NCI-H748 treated with DMSO at 0.1 percent for 48 hours (cell line): ENCODE measurements at regions not wholly inside any gene's neighbourhood (a gene's known extent, or its start where the extent isn't known, plus 50 kb on each side); places are given as distances from the start of the nearest gene placed in this dataset.
"Not testable (repeated sequence)": the region's sequence is repeated elsewhere in the genome, so short reads cannot be mapped to it uniquely, and the experiment has no call there.

Experiments
- DNase-seq: peaks from one replicate; lab custom pipeline; 2025; lab: John Stamatoyannopoulos, UW

GRCh38 chr11:13614918-13615317 lies 53.5 kb upstream of the FAR1 start:
- DNase-seq, result not testable (repeated sequence)

DNA sequence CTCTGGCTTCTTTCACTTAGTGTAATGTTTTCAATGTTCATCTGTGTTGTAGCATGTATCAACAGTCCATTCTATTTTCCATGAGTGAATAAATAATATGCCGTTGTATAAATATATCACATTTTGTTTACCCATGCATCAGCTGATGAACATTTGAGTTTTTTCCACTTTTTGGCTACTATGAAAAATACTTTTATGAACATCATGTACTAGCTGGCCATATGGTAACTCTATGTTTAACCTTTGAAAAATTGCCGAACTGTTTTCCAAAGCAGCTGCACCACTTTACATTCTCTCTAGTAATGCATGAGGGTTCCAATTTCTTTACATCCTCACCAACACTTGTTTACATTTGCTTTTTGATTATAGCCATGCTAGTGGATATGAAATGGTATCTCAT lies 59.8 kb upstream of the FAR1 start:
- no peak for DNase-seq

DNA sequence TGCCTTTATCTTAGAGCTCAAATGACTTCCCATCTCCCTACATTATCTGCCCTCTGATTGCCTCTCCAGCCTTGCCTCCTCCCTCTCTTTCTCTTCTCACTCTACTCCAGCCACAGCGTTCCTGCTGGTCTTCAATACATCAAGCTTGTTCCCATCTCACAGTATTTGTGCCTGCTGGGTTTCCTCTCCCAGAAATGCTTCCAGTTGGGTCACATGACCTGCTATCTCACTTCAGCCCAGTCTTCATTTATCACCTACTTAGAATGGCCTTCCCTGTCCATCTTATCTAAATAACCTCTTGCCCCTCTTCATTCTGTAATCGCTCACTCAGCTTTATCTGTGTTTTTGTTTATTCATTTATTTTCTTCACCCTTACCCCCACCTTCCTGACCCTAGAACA lies 61.8 kb upstream of the FAR1 start:
- DNase-seq, result no peak

DNA sequence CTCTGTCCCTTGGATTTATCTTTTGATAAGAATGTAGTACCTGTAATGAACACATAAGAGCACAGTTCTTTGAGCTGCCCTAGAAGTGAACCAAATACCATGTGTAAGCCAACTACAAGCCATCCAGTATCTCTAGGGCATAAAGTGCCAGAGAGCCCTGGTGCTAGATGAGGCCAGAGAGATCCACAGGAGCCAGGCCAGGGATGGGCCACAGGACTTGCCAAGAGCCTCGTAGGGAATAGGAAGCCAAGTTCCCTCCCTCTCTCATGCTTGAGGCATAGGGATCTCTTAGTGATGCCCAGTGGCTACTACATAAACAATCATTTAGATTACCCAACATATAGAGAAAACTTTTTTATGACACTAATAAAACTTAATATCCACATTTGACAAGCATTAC lies 64.8 kb upstream of the FAR1 start:
- no peak for DNase-seq

GRCh38 chr11:13602844-13603243 lies 65.6 kb upstream of the FAR1 start:
- no peak for DNase-seq

GRCh38 chr11:13596611-13597326 lies 71.7 kb upstream of the FAR1 start:
- DNase-seq, result no peak

- no peak for DNase-seq
Observed at GRCh38 chr11:13595166-13595565, 73.3 kb upstream of the FAR1 start.

- DNase-seq, result no peak
Observed at GRCh38 chr11:13594044-13594443, 74.4 kb upstream of the FAR1 start.

DNA sequence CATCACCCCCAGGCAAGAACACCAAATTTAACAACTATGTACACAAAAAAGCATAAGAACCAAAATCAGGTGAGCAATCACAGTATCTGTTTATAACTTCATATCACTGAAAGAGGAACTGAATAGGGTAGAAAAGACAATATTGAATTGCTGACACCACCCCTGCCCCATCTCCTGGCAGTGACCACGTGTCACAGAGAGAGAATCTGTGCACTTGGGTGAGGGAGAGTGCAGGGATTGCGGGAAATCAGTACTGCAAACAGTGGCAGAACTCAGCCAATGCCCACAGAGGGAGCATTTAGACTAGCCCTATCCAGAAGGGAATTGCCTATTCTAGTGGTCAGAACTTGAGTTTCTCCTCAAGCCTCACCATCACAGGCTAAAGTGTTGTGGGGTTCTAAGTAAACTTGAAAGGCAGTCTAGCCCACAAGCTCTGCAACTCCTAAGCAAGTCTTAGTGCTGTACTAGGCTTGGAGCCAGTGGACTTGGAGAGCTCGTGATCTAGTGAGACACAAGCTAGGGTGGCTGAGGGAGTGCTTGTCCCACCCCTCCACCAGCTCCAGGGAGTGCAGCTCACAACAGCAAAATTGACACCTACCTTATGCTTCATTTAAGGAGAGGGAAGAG lies 82.8 kb upstream of the PTH start:
- no peak for DNase-seq

DNA sequence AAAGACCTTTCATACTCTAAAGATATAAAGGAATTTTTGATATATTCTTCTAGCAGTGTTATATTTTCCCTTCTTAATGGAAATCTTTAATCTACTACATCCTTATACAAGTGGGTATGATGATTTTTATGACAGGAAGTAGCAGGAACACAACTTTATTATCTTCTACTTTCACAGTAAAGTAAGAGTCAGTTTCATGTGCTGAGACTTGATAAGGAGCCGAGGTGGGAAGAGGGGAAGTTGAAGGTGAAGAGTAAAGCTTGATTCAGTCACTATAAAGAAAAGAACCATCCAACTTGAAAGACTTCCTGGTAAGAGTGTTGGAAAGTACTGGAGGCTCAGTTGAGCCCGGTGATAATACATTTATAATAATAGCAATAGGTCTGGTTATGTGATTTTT lies 82.1 kb upstream of the PTH start:
- no peak for DNase-seq

- DNase-seq, result no peak
Observed at GRCh38 chr11:13576995-13577394, 81.2 kb upstream of the PTH start.

GRCh38 chr11:13575385-13575784 lies 79.6 kb upstream of the PTH start:
- DNase-seq, result not testable (repeated sequence)

- no peak for DNase-seq
Observed at GRCh38 chr11:13567551-13567950, 71.8 kb upstream of the PTH start.

DNA sequence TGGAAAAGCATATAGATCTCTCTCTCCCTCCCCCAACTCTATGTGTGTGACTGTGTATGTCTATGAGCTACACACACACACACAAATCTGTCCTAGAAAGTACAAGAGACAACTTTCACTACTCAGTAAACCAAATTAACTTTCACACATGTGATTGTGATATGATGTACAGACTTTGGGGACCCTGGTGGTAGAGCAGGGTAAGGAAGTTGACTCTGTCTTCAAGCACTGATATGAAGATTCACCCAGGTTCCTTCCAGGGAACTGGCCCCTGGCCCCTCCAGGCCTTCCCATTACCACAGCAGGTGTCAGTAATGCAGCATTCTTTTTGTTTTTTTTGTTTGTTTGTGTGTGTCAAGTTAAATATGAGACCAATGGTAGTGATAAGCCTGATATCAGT lies 66.1 kb upstream of the PTH start:
- no peak for DNase-seq

DNA sequence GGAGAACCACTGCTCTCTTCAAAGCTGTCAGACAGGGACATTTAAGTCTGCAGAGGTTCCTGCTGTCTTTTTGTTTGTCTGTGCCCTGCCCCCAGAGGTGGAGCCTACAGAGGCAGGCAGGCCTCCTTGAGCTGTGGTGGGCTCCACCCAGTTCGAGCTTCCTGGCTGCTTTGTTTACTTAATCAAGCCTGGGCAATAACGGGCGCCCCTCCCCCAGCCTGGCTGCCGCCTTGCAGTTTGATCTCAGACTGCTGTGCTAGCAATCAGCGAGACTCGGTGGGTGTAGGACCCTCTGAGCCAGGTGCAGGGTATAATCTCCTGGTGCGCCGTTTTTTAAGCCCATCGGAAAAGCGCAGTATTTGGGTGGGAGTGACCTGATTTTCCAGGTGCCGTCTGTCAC lies 64.5 kb upstream of the PTH start:
- DNase-seq, result peak; percentile 9

- no peak for DNase-seq
Observed at GRCh38 chr11:13552784-13553183, 57.0 kb upstream of the PTH start.

- no peak for DNase-seq
Observed at GRCh38 chr11:13551834-13552233, 56.0 kb upstream of the PTH start.

- DNase-seq, result no peak
Observed at GRCh38 chr11:13550761-13551160, 55.0 kb upstream of the PTH start.

- not testable (repeated sequence) for DNase-seq
Observed at GRCh38 chr11:13546092-13546491, 50.3 kb upstream of the PTH start.
